IPS-NIHi7 (cell line): ENCODE measurements at regions not wholly inside any gene's neighbourhood (a gene's known extent, or its start where the extent isn't known, plus 50 kb on each side); places are given as distances from the start of the nearest gene placed in this dataset.
"Not testable (repeated sequence)": the region's sequence is repeated elsewhere in the genome, so short reads cannot be mapped to it uniquely, and the experiment has no call there.

Experiments used
- DNase-seq: peaks from one replicate; pipeline ENCODE4 v3.0.0; 2012; ENCODE audit warnings: mixed read lengths; ENCODE audit errors: extremely low spot score

DNA sequence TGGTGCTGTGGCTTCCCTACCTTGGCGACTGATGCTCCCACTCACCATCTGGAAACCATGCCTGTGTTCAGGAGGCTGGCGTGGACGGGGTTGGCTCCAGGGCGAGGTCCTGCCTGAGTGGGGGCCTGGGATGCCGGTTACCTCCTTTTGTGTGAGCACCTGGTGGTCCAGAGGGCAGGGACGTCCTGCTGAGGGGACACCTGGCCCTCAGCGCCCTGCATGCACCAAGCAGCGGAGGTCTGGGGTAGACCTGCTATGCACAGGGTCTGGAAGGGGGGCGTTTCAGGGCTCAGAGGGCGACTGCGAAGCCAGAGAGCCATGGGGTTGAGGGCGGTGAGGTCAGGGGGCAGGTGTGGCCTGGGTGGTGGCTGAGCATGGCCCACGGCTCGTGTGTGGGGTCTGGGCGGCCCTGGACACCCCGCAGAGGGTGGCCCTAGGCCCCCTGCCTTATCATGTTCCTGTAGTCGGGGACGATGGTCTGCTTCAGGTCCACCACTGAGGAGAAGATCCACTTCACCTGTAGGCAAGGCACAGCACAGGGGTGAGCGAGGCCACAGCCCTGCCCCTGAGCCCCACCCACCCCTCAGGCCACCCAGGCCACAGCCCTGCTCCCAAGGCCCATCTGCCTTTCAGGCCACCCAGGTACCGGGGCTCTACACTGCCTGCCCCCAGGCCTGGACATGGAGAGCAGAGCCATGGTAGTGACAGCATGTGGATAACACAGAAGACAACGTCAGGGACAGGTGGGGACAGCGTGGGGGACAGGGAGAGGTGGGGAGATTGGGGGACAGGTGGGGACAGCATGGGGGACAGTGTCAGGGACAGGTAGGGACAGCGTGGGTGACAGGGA, 95.3 kb downstream of the TMEM121 start:
- DNase-seq: not testable (repeated sequence)

- no peak for DNase-seq
Measured at GRCh38 chr14:105622329-105622955, 96.1 kb downstream of the TMEM121 start.

DNA sequence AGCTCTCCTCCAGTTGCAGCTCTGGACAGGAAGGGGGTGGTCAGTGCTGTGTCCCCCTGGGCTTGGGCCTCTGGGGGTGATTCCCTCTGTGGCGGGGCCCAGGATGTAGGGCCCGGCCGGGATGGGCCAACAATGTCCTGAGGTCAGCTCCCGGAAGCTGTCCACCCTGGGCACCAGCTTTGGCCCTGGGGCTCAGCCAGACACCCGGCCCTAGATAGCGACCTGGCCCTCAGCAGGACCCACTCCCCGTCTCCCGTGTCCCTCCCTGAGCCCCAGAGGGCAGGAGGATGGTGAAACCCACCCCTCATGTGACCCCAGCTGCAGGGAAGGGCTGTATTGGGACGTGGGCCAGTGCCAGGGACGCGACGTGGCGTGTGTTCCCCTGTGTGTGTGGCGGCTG, 96.8 kb downstream of the TMEM121 start:
- DNase-seq: not testable (repeated sequence)

DNA sequence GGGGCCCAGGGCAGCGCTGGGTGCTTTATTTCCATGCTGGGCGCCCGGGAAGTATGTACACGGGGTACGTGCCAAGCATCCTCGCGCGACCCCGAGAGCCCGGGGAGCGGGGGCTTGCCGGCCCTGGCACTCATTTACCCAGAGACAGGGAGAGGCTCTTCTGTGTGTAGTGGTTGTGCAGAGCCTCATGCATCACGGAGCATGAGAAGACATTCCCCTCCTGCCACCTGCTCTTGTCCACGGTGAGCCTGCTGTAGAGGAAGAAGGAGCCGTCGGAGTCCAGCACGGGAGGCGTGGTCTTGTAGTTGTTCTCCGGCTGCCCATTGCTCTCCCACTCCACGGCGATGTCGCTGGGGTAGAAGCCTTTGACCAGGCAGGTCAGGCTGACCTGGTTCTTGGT, 98.0 kb downstream of the TMEM121 start:
- DNase-seq: not testable (repeated sequence)

DNA sequence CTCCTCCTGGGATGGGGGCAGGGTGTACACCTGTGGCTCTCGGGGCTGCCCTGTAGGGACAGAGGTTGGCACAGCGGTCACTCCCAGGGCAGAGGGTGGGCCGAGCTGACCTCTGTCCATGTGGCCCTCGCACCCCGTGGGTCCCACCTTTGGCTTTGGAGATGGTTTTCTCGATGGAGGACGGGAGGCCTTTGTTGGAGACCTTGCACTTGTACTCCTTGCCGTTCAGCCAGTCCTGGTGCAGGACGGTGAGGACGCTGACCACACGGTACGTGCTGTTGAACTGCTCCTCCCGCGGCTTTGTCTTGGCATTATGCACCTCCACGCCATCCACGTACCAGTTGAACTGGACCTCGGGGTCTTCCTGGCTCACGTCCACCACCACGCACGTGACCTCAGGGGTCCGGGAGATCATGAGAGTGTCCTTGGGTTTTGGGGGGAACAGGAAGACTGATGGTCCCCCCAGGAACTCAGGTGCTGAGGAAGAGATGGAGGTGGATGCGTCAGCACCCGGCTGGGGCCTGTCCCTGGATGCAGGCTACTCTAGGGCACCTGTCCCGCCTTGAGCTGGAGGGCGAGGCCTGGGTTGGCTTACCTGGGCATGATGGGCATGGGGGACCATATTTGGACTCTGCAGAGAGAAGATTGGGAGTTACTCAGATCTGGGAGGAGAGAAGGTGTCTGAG, 98.5 kb downstream of the TMEM121 start:
- not testable (repeated sequence) for DNase-seq

DNA sequence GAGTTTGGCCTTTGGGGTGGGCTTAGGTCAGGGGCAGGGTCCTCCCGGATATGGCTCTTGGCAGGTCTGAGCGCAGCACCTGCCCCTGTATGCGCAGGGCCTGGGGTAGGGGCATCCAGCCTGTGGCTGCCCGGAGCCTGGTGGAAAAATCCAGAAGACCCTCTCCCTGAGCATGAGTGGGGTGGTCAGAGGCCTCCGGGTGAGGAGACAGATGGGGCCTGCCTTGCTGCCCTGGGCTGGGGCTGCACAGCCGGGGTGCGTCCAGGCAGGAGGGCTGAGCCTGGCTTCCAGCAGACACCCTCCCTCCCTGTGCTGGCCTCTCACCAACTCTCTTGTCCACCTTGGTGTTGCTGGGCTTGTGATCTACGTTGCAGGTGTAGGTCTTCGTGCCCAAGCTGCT, 99.1 kb downstream of the TMEM121 start:
- DNase-seq: not testable (repeated sequence)

DNA sequence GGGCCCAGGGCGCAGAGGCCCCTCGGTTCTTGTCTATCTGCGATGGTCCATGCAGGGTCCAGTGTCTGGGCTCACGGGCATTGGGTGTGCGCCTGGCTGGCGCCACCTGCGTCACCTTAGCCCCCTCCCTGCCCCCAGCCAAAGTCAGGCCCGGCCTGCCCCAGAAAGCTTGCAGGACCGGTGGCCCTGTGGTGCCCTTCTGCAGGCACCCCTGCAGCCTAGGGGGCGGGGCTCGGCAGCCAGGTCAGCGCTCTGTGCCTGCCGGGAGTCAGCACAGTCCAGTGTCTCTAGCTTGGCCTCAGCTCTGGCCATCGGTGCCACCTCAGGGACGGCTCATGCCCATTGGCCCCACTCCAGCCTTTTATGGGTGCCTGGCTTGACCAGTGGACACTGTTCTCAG, 99.7 kb downstream of the TMEM121 start:
- DNase-seq: not testable (repeated sequence)

DNA sequence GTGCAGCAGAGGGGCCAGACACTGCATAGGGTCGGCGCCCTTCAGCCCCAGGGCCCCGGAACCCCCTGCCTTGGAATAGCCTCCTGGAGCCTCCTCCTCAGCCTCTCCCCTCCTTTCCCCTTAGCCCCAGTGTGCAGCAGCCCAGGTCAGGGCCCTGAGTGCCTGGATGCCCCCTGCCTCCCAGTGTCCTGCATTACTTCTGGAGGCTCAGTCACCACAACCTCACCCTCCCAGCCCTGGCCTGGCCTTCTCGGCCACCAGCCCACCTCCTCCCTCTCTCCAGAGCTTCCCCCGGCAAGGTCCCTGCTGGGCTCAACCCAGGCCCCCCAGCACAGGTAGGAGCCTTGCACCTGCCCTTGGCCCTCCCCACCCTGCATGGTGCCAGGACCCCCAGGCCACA, 100.3 kb downstream of the TMEM121 start:
- not testable (repeated sequence) for DNase-seq

DNA sequence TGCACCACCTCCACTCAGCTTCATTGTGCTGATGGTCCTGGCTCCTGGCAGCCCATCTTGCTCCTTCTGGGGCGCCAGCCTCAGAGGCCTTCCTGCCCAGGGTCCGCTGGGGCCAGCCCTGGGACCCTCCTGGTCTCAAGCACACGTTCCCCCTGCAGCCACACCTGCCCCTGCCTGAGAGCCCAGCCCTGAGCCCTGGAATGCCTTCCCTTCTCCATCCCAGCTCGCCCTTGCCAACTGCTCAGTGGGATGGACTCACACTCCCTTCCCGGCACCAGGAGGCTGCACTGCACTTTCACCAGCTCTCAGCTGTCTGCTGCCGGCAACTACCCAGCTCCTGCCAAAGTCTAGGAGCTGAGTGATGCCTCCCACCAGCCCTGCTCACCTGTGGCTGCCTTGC, 100.9 kb downstream of the TMEM121 start:
- not testable (repeated sequence) for DNase-seq

- DNase-seq: no peak
Measured at GRCh38 chr14:105627701-105628100, 101.3 kb downstream of the TMEM121 start.

DNA sequence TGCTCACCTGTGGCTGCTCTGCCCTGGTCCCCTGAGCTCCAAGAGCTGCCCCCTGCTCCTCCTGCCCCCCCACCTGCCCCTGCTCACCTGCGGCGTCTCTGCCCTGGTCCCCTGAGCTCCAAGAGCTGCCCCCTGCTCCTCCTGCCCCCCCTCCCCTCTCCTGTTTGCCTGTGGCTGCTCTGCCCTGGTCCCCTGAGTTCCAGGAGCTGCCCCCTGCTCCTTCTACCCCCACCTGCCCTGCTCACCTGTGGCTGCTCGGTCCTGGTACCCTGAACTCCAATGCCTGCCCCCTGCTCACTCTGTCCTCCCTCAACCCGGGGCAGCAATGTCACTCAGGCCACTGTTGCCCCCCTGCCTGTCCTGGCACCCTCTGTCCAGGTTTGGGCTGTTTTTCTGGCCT, 101.7 kb downstream of the TMEM121 start:
- not testable (repeated sequence) for DNase-seq

DNA sequence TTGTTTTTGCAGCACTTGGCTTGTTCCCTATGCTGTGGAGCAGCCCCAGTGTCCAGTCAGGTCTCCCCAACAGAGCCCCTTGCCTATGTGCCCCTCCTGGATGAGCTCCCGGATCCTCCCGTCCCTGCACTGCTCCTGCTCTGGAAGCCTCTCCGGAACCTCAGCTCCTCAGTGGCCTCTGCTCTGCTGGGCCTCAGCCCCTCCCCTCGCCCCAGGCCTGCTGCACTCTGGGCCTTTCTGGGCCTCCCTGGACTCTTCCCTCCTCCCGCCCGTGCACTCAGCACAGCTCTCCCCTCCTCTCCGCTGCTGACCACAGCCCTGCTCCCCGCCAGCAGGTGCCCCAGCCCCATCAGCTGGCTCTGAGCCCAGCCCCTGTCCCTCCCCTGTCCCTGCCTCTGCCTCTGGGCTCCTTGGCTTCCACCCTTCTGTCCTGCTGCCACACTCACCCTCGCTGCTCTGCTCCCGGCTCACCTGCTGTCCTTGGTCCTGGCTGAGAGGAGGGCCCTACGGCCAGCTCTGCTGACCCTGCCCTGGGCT, 102.2 kb downstream of the TMEM121 start:
- DNase-seq: not testable (repeated sequence)

DNA sequence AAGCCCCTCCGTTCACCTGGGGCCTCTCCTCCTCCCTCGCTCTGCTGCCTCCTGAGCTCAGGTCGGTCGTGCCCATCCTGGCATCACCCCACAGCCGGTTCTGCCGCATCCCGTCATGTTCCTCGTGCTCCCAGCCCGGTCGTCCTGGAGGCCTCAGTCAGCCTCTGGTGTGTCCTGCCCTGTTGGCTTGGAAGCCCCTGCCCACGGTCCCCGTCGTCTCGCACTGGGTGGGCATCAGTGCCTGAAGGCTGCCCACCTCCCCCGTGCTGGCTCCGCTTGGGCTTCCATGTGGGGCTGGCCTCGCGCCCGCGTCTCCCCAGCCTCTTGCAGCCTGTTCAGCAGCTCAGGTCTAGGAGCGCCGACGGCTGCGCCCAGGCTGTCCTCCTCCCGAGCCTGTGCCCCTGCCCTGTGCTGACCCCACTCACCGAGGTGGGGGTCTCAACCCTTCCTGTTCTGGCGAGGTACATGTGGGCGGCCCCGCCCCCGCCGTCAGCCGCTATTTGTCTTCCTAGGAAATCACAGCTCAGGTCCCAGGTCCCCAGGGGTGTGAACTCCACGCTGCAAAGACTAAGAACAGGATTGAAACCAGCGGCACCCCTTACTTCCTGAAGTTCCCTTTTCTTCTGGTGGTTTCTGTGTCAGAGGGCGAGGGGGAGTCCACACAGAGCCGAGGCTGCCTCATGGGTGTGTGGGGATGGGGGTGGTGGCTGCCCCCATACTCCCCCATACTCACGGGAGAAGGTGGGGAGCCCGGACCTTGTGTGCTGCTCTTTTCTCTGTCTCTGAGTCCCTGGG, 102.9 kb downstream of the TMEM121 start:
- DNase-seq: not testable (repeated sequence)

GRCh38 chr14:105629886-105630215, 103.5 kb downstream of the TMEM121 start:
- DNase-seq: no peak

DNA sequence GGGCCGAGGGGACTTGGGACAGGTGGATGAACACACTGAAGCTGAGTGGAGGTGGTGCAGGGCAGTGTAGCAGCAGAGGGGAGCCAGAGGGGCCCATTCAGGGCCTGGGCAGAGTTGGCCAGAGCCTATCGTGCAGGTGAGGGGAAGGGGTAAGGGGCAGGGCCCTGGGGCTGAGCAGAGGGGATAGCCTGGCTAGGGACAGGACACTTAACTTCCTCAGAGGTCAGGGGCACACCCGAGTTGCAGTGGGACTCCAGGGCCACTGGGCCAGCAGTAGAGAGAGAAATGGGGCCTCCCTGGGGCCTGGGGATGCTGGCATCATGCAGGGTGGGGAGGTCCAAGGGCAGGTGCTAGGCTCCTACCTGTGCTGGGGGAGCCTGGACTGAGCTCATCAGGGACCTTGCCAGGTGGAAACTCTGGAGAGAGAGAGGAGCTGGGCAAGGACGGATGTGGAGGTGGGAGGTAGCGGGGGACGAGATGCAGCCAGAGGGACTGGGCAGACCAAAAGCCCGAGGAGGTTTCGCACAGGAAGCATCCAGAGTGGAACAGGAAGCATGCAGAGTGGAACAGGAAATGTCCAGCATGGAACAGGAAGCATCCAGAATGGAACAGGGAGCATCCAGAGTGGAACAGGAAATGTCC, 104.0 kb downstream of the TMEM121 start:
- DNase-seq: not testable (repeated sequence)

- not testable (repeated sequence) for DNase-seq
Measured at GRCh38 chr14:105630935-105631779, 104.8 kb downstream of the TMEM121 start.

DNA sequence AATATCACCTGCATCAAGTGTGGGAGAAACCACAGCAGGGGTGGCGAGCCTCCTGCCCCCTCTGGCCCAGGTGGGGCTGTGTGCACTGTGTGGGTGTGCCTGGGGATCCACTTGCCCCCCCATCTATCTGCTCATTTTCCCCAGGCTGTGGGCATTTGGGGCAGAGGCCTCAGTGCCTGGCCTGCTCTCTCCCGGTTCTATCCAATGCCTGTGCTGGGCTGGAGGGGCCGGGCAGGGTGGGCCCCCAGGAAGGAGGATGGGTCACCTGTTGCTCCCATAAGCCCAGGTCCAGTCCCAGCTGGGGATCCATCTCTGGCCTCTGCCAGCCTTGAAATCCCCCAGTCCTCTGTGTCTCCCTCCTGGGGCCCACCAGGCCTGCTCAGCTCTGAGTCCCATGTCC, 105.6 kb downstream of the TMEM121 start:
- DNase-seq: no peak

- not testable (repeated sequence) for DNase-seq
Measured at GRCh38 chr14:105633596-105633995, 107.2 kb downstream of the TMEM121 start.

DNA sequence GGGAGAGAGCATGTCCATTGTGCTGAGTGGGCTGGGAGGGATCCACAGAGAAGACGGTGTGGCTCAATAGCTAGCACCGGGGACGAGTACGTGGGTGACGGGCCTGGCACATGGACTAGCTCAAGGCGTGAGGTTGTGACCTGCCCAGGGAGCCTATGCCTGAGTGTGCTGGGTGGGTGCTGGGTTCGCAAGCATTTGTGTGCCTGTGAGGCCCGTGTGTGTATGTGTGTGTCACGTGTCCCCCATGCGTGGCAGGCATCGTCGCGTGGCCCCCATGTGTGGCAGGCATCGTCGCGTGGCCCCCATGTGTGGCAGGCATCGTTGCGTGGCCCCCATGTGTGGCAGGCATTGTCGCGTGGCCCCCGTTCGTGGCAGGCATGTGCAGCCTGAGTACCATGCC, 109.2 kb downstream of the TMEM121 start:
- DNase-seq: no peak

DNA sequence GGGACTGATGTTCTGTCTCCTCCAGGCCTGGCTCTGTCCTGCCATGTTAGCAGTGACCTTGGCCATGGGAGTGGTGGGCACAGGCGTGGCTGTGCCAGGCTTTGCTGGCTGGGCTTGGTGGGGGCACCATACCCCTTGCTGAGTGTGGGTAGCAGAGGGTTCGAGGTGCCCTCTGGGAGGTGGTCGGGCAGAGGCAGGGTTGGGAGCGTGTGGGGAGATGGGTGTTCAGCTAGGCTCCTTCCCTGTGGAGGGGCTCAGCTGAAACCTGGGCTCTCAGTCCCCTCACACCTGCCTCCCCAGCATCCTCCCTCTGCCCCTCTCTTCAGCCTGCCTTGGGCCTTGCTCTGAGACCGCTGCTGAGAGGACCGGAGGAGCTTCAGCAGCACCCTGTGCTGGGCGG, 109.6 kb downstream of the TMEM121 start:
- not testable (repeated sequence) for DNase-seq
